Chondrocyte (in vitro differentiated cells): ENCODE measurements at regions not wholly inside any gene's neighbourhood (a gene's known extent, or its start where the extent isn't known, plus 50 kb on each side); places are given as distances from the start of the nearest gene placed in this dataset.

ENCODE experiments used
- DNase-seq: peaks from one replicate; pipeline ENCODE4 v3.0.0; 2021; ENCODE audit warnings: mixed read lengths, low spot score
- H3K27ac Mint-ChIP-seq: one replicate; pipeline ENCODE4 v1.8.0; 2021; ENCODE audit warnings: mild to moderate bottlenecking, moderate library complexity, mixed read lengths; ENCODE audit not compliant: unreplicated experiment
- H3K27me3 Mint-ChIP-seq: 2 replicates; pipeline ENCODE4 v1.8.0; 2021; ENCODE audit warnings: low read depth, mixed read lengths
- H3K36me3 Mint-ChIP-seq: 2 replicates; pipeline ENCODE4 v1.8.0; 2021; ENCODE audit warnings: low read depth, mixed read lengths
- H3K4me1 Mint-ChIP-seq: 2 replicates; pipeline ENCODE4 v1.8.0; 2021; ENCODE audit warnings: low read depth, mild to moderate bottlenecking, mixed read lengths
- H3K4me3 Mint-ChIP-seq: one replicate; pipeline ENCODE4 v1.8.0; 2021; ENCODE audit warnings: mild to moderate bottlenecking, moderate library complexity, mixed read lengths; ENCODE audit not compliant: unreplicated experiment
- H3K9me3 Mint-ChIP-seq: 2 replicates; pipeline ENCODE4 v1.8.0; 2021; ENCODE audit warnings: low read depth, mixed read lengths
- TF ChIP-seq, protein P1 (sequence below): fragments of 200-600 bp; sonication (generic); IDR thresholded peaks from 2 replicates; pipeline ENCODE4 v1.5.0; 2021; ENCODE audit warnings: antibody characterized with exemption, mild to moderate bottlenecking, moderate library complexity

DNA sequence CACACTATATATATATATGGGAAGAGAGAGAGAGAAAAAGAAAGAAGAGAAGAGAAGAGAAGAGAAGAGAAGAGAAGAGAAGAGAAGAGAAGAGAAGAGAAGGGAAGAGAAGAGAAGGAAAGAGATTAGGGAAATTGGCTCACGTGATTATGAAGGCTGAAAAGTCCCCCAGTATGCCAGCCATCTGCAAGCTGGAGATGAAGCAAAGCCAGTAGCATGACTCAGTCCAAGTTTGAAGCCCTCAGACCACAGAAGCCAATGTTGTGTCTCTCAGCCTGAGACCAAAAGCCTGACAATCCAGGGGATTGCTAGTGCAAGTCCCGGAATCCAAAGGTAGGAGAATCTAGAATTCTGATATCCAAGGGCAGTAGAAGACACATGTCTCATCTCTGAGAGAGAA lies 206.3 kb upstream of the PRSS1 start:
- Mint-ChIP-seq H3K4me3 (no peak overlapping the region), H3K9me3 (no peaks in the 10 kb centered on the region), H3K27me3 (no peaks in the 10 kb centered on the region), H3K4me1 (peaks cover 6% of the 10 kb centered on the region), H3K27ac (no peak overlapping the region), H3K36me3 (no peaks in the 10 kb centered on the region)
- TF ChIP-seq, protein P1, sequence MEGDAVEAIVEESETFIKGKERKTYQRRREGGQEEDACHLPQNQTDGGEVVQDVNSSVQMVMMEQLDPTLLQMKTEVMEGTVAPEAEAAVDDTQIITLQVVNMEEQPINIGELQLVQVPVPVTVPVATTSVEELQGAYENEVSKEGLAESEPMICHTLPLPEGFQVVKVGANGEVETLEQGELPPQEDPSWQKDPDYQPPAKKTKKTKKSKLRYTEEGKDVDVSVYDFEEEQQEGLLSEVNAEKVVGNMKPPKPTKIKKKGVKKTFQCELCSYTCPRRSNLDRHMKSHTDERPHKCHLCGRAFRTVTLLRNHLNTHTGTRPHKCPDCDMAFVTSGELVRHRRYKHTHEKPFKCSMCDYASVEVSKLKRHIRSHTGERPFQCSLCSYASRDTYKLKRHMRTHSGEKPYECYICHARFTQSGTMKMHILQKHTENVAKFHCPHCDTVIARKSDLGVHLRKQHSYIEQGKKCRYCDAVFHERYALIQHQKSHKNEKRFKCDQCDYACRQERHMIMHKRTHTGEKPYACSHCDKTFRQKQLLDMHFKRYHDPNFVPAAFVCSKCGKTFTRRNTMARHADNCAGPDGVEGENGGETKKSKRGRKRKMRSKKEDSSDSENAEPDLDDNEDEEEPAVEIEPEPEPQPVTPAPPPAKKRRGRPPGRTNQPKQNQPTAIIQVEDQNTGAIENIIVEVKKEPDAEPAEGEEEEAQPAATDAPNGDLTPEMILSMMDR: no peak
- DNase-seq: no peak

DNA sequence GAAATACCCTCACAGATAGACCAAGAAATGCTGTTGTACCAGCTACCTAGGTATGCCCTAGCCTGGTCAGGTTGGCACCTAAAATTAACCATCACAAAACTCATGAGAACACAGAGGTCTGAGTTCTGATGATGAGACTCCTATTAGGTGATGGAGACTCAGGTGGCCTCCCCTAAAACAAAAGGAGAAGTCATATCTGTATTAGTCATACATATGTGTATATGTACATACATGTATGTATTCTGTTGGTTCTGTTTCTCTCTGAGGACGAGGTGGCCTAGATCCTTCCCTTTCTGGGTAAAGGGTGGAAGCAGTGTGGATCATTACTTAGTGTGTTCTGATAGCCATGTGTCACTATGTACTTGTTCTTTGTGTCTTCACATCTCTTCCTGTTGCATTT lies 207.2 kb upstream of the PRSS1 start:
- TF ChIP-seq, protein P1: no peak
- no peaks in the 10 kb centered on the region for H3K27me3 Mint-ChIP-seq
- H3K27ac Mint-ChIP-seq: no peak overlapping the region
- DNase-seq: no peak
- H3K4me1 Mint-ChIP-seq: peaks cover 6% of the 10 kb centered on the region
- H3K4me3 Mint-ChIP-seq: no peak overlapping the region
- no peaks in the 10 kb centered on the region for H3K9me3 Mint-ChIP-seq
- H3K36me3 Mint-ChIP-seq: no peaks in the 10 kb centered on the region

DNA sequence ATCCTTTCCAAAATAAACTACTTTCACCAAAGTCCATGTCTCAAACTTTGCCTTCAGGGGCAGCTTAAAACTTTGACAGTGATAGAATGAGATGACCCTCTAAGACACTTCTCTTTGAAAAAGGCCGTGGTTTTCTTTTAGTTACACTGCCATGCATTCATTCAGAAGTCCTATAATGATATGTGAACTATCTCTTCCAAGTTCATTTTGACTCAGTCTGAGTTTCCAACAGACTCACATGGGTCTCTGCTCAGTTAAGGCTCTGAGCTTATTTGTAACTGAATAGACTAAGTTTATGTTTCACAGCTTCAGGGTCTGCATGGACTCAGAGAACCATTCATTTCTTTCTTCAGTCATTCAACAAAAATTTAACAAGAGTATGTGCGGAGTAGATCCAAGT lies 208.9 kb upstream of the PRSS1 start:
- DNase-seq: no peak
- TF ChIP-seq, protein P1: no peak
- H3K27ac Mint-ChIP-seq: no peak overlapping the region
- peaks cover 6% of the 10 kb centered on the region for H3K4me1 Mint-ChIP-seq
- H3K36me3 Mint-ChIP-seq: no peaks in the 10 kb centered on the region
- H3K4me3 Mint-ChIP-seq: no peak overlapping the region
- H3K27me3 Mint-ChIP-seq: no peaks in the 10 kb centered on the region
- H3K9me3 Mint-ChIP-seq: no peaks in the 10 kb centered on the region

DNA sequence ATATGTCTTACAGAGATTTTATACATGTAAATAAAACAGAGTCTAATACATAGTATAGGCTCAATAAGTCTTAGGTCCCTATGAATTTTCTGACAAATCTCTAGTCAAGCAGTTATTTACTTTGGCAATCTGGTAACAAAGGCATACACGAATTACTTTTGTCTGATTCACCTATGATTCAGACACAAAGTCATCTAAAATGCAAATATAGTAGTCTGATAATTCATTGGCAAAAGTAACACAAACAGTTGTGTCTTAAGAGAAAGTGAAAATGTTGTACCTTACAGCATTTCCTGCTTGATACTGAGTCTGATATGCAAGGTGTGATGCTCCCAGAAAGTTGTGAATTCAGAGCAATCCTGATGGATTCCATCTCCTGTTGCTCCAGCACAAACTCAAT lies 209.4 kb upstream of the PRSS1 start:
- no peak overlapping the region for H3K27ac Mint-ChIP-seq
- no peak for DNase-seq
- H3K27me3 Mint-ChIP-seq: peaks cover 4% of the 10 kb centered on the region
- H3K4me1 Mint-ChIP-seq: peaks cover 10% of the 10 kb centered on the region
- H3K4me3 Mint-ChIP-seq: no peak overlapping the region
- no peaks in the 10 kb centered on the region for H3K9me3 Mint-ChIP-seq
- TF ChIP-seq, protein P1: no peak
- no peaks in the 10 kb centered on the region for H3K36me3 Mint-ChIP-seq

DNA sequence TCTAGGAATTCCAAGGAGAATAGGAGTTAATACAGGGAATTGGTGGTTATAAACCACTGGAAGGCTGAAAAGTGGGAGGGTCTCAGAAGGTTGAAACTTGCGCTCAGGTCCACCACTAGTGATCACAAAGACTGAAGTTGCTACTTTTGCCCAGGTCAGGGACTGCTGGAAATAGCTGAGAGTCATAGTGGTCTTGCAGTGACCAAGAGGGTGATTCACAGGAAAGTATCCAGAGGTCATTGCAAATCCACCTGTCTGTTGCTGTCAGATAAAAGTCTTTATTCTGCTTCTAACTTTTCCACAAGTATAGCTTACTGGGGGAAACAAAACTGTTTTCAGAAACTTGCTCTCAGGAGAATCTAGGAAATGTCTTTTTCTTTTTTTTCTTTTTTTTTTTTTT lies 211.5 kb upstream of the PRSS1 start:
- peaks cover 11% of the 10 kb centered on the region for H3K4me1 Mint-ChIP-seq
- H3K27me3 Mint-ChIP-seq: peaks cover 7% of the 10 kb centered on the region
- no peak for DNase-seq
- H3K36me3 Mint-ChIP-seq: no peaks in the 10 kb centered on the region
- no peak overlapping the region for H3K27ac Mint-ChIP-seq
- H3K9me3 Mint-ChIP-seq: no peaks in the 10 kb centered on the region
- TF ChIP-seq, protein P1: no peak
- H3K4me3 Mint-ChIP-seq: no peak overlapping the region
